DMS114 treated with DMSO at 0.1 percent for 48 hours (cell line): ENCODE measurements at regions not wholly inside any gene's neighbourhood (a gene's known extent, or its start where the extent isn't known, plus 50 kb on each side); places are given as distances from the start of the nearest gene placed in this dataset.
"Not testable (repeated sequence)": the region's sequence is repeated elsewhere in the genome, so short reads cannot be mapped to it uniquely, and the experiment has no call there.

Experiments
- DNase-seq: peaks from one replicate; lab custom pipeline; 2025; ENCODE audit not compliant: unreplicated experiment; lab: John Stamatoyannopoulos, UW

DNA sequence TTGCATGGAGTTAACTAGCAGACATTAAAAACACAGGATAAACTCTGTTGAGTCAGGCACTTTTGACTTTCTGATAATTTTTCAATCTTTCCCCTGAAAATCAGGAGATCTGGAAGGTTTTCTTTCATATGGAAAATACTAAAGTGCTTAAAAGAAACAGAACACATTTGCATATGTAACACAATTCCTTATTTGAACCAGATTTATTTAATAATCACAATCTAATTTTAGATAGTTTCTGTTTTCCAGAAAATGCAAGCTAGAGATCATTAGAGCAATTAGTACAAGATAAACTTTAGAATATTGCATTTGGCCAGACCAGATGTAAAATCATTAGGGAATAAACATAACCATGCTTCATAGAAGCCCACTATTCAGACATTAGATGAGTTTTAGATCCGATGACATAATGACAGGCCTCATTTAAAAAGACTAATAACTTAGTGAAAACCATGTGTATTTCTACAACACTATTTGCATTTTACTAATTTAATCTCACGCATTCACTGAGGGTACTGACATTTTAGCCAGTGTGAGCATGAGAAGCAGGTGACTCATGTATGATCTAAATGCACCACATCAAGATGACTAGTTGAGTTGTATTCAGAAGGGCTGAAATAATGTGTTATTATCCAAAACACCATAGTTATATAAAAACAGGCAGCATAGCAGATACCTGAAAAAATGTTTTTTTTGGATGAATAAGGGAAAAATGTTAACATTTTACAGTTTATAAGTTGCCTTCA lies 611.5 kb downstream of the LTN1 start:
- not testable (repeated sequence) for DNase-seq

DNA sequence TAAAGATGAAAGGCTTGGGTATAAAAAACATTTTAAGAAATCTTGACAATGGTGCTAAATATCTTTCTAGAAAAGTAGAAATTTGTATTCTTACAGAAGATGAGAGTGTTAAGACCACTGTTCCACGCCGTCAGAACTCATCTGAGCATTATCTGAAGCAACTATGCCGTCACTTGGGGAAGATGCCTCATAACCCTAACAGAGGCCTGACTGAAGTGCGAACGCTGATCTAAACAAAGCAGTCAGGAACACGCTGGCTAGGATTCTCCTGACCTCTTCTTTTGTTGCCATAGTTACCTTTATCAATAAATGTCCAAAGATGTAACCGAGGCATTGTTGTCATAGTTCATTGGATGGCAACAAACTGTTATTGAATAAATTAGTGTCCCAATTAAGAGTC lies 612.4 kb downstream of the LTN1 start:
- no peak for DNase-seq

DNA sequence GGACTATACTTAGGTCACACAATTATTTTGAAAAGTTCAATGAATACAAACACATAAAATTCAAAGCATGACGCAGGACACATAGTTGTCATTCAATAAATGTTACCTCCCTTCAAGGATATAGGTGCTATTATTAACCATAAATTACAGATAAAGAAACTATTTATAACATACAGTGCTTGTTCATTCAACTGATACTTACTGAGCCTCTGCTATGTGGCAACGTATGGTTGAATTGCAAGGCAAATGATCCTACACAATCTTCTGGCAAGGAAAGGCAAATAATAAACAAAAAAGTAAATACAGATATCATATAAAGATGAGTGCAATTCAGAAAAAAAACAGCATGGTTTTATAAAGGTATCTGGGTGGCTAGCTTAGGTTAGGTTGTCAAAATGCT lies 614.7 kb downstream of the LTN1 start:
- DNase-seq, result no peak

DNA sequence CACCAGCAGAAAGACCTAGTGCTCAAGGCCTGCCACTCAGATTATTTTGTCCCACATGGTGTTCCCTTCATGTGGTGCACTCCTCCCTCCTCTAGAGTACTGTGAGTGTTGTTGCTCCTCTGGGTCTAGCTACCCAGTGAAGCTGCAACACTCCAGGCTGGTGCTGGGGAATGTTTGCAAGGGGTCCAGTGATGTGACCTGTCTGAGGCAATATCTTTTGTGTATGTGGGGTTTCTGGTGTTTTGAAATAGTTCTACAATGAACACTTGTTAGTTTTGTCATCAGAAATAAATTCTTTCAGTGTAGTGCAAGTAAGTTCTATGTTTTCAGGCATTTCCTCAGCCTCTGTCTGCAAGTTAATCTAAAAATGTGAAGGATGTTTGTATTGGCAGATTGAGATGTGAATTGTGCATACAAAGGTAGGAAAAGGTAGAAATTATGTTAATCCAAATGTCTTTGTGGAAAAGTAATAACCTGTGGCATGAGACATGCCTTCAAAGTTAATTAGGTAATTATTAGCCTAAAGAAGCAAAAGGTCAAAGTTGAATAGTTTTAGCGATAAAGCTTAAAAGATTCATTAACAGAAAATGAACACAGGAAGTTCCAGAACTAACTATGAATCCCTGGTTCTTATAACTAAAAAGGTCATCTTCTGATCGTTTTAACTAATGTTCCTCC lies 616.8 kb downstream of the LTN1 start:
- DNase-seq, result no peak

DNA sequence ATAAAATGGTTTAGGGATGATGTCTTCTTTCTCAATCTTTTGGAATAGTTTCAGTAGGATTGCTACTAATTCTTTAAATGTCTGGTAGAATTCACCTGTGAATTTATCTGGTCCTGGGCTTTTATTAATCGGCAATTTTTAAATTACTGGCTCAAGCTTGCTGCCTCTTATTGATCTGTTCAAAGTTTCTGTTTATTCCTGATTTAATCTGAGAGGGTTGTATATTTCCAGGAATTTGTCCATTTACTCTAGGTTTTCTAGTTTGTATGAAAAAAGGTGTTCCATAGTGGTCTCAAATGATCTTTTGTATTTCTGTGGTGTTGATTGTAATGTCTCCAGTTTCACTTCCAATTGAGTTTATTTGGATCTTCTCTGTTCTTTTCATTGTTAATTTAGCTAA lies 617.8 kb downstream of the LTN1 start:
- no peak for DNase-seq

DNA sequence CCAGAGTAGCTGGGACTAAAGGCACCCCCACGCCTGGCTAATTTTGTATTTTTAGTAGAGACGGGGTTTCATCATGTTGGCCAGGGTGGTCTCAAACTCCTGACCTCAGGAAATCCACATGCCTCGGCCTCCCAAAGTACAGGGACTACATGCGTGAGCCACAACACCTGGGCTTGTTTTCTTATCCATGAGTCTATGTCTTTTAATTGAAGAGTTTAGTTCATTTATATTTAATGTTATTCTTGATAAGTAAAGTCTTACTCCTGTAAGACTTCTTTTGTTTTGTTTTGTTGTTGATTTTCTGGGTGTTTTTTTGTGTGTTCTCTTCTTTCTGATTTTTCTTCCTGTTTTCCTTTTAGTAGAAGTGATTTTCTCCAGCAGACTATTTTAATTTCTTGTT lies 621.0 kb downstream of the LTN1 start:
- no peak for DNase-seq

DNA sequence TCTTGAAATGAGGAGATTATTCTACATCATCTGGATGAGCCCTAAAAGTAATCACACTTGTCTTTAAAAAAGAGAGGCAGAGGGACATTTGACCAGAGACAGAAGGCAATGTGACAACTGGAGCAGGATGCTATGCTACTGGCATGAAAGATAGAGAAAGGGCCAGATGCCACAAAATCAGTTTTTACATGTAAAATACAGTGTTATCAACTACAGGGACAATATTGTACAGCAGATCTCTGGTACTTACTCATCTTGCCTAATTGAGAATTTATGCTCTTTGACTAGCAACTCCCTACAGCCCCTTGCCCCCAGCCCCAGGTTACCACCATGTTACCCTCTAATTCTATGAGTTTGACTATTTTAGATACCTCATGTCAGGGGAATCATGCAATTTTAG lies 633.4 kb downstream of the LTN1 start:
- DNase-seq, result no peak

DNA sequence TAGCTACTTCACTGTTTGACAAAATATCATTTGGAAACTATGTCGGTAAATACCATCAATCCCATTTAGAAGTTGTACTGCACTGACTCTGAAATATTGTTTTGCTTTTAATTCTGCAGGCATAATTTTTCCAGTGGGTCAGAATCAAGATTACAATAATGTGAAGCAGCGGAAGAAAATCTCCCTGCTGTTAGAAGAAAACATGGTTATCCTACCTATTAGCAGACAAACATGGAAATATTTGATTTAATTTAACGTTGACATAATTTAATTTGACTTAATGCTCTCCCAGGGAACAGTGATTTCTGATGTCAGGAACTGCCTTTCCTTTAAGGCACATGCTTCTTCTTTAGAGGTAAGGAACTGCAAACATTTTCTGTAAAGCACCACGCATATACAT lies 634.0 kb downstream of the LTN1 start:
- DNase-seq, result no peak

DNA sequence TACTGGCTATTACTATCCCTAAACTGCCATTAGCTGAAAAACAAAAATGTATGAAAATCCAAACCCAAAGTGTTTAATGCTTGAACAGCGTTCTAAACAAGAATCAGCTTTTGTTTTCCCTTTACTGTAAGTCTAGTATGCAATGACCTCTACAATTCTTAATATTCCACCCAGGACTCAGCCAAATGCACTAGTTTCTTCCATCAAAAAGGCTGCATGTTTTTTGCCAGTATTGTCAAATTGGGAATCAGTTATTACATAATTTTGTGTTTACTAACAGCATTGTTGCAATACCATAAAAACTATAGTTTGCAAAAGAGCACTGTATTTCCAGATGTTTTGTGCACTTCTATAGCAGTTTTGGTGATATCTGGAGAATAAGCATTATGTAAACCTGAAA lies 634.5 kb downstream of the LTN1 start:
- DNase-seq, result no peak

DNA sequence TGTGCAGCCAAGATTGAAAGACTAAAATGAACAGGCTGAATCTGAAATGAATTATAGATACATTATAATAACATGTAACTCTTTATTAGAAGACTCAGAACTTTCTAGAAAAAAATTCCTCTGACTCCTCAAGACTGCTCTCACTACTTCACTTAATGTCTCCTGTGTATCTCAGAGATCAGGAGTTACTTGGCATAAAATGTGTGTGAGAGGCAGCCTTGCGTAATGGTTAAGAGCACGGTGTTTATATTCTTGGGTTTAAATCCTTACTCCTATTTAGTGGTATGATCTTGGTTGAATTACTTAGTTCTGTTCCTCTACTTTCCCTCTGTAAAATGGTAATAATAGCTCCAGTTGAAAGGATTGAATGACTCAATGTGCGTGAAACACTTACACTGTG lies 634.9 kb downstream of the LTN1 start:
- DNase-seq, result no peak

DNA sequence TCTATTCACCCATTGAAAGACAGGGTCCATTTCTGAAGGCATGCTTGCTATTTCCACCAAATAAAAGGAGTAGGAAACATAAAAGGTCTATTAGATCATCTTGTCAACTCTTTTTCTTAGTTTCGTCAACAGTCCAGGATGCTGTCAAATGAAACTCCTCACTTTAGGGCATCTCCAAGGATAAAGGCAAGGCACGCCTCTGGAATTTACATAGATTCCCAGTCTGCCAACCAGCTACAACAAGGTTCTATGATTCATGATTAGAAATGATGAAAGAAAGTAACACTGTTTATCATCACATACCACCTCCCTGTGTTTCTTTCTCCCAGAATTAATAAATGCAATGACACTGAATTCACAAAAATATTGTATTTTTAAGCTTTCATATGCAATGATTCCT lies 636.3 kb downstream of the LTN1 start:
- DNase-seq, result no peak

DNA sequence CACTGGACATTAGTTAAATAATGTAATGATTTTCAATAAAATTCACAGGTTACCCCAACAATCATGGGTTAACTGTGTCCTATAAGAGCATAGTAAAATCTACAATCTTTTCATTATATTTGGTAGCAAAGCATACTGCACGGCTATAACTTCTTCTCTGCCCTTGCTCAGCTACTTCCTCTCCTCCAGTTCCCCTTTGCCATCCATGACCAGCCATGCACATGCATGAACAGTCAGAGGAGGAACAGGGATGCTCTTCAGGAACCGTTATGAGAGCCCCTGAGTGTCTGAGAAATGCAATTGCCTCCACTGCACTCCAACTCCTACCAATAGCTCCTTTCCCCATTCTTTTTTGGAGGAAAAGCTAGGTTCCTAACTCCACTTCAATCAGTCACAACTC lies 646.7 kb downstream of the LTN1 start:
- DNase-seq, result no peak

DNA sequence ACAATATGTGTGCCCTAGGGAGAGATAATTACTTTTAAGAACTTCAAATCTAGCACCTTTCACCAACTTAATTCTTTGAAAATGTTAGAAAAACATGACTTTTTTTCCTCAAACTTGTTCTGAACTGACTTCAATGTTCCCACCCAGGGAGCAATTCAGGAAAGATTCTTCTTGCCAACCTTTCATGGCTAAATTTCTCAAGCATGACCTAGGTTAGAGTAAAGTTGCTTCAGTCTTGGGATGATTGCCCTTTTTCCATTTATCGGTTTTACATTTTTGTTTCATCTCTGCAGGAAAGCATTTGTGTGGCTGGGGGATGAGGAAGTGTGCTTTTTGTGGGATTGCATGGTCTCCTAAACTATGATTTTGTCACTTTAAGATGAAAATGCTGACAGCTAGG lies 647.7 kb downstream of the LTN1 start:
- DNase-seq, result no peak

DNA sequence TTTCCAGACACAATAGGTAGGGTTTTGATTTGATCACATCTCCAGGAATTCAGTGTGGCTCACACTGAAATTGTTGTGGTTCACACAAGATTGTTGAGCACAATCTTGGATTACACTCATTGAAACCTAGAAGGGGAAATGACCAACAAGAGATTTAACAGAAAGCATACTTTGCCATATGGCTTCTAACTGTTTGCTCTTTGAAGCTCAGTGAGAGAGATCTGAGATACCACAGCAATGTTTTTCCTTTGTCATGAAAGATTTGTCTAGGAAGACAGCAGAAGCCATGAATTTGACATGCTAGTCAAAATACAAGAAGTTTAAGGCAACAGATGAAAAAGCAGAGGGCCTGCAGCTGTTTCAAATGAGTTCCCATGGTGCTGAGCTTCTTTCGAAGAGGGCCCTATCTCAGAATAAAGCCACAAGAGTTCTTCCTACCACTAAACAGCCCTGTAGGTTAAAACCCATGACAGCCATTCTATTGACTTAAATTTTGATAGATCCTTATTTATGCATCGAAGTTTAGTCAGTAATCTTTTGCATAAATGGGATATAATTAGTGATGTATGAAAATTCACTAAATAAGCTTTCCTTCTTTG lies 650.4 kb downstream of the LTN1 start:
- no peak for DNase-seq

DNA sequence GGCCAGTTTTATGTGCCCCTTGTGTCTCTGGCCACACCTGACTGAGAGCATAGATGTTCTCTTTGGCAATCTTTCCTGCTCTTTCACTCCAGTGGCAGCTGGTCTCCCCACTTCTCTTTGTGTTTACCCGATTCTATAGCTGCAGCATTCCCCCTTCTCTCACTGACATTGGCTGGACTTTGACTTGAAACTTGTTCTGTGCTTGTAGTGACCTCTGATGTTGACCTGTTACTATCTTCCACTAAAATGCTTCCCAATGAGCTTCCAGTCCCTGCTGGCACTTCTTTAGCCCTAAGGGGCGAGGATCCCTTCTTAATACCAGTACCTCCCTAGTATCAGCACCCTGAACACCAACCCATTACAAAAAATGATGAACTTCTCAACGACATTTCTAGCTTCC lies 653.3 kb downstream of the LTN1 start:
- no peak for DNase-seq

DNA sequence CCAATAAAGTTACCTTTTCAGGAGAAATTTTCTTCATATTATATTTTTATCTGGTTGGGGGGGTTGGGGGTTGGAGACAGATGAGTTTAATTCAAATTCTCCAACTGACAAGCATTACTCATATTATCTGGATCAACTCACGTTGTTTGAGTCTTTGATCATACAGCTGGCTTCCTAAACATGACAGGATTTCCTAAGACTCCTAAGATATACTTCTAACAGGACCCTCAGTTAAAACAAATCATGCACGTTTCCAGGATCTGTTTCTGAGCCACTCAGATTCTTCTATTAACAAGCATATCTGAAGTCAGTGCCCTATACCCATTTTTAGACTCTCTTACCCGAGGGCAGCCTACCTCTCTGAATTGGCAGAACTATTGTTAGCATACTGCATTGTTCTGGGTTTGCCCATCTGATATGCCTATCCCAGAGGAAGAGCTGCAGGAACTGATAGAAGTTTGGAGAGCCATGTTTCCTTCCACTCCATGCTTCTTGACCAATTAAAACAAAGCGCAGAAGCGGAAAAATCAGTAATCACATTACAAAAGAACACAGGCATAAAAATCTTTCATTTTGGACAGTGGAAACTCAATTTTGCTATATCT lies 653.9 kb downstream of the LTN1 start:
- no peak for DNase-seq

DNA sequence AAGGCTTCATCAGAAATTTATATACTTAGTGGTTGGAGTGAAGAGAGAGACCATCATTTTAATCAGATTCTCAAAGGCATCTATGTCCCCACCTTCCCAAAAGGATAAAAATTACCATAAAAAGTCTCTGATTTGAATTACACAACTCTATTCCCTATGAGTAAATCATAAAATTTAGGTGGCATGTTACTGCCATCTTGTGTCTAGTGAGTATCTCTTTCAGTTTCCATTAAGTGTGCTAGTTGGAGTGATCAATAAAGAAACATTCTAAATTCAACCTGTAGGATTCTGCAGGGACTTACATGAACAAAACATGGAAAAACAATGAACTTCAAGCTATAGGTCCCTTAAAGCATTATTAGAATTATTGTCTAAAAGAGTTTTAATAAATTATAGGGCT lies 655.4 kb downstream of the LTN1 start:
- peak; percentile 11 for DNase-seq

DNA sequence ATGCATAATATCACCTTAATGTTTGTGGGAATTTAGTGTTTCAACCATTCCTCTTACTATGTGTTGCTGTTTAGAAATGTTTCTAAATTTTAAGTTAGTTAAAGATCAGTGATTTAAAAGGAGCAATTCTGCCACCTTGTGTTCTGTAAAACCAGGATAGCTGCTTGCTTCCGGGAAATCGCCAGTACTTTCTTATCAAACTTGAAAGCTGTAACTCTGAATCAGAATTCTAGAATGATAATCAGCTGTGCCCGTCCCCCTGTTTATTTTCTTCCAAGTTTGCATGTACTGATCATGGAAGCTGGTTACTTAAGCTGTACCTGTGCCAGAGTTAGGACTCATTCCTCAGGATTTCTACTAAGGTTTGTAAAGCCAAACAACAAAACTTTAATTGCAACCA lies 656.4 kb downstream of the LTN1 start:
- peak; percentile 14 for DNase-seq

DNA sequence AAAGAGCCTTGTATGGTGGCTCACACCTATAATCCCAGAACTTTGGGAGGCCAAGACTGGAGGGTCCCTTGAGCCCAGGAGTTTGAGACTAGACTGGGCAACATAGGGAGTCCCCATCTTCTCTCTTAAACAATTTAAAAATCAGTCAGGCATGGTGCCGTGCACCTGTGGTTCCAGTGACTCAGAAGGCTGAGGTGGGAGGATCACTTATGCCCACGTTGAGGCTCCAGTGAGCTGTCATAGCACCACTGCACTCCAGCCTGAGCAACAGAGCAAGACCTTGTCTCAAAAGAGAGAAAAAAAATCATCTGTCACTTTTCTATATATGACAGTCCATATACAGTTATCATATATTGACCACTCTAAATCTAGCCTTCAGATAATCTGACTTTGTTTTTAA lies 658.3 kb downstream of the LTN1 start:
- DNase-seq, result no peak

DNA sequence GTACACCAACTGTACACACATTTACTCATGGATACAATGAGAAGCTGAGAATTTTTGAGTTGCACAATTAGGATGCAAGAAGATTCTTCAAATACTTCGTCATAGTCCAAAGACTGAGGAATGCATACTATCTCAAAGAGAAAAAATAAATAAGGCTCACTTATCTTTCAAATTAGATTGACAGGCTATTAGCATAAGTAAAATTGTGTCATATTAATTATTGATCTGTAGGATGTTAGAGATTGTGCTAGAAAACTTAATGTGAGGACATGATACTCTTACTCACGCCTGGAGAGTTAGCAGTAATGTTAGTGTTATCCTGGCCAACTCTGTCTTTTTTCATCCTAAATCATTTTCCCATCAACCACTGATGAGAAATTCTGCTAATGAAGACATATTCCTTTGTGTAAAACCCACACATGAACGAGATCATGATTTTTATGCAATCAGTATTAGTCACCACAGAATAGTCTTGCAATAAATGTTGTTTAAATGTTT lies 659.0 kb downstream of the LTN1 start:
- DNase-seq, result no peak

DNA sequence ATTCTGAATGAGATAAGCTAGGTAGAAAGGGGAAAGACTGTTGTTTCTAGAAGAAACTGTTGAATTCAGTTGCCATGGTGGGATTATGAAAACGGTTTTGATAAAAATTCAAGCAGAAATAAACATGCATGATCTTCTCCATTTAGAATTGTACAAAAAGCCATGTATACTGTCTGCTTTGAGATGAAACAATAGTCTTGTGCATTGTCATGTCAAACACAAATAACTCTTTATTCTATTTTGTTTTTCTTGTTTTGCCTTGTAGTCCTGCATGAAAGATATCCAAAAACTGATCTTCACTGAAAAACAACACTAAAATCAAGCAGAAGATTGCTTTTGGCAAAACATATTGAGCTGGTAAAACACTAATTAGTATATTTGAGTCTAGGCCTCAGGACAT lies 659.9 kb downstream of the LTN1 start:
- DNase-seq, result no peak

DNA sequence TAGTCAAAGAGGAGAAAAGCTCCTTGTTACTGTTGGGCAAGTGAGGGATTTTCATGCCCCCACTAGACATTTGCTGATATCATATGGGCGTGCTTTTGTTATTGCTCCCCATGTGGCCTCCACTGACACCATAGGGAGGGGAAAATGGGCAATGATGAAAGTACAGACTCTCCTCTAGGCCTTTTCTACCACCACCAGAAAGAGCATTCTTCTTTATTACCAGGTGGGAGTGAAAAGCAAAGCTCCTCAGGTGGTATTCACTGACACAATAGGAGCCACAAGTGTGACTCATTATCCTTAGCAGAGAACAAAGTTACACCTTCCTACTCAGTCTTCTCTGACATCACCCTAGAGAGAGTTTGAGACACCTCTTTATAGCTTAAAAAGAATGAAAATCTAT lies 667.1 kb downstream of the LTN1 start:
- DNase-seq, result no peak
